ENCODE measurements at regions not wholly inside any gene's neighbourhood (a gene's known extent, or its start where the extent isn't known, plus 50 kb on each side); places are given as distances from the start of the nearest gene placed in this dataset.

DNA sequence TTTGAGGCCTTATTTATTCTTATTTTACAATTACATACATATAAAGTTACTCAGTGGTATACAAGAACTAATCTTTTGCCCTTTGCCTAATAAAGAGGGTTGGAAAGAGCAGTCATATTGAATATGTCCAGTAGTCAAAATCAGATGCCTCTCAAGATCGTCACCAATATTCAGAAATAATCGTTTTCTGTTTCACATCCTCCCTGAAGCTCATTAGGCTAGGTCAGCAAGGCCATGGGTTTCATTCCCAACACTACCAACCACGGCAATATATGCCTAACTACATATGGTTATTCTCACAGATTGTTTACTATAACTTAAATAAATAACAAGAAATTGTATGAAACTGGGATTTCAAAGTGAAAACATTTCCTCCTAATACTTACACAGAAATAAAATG, 167.2 kb upstream of the MANEA start:
- DNase-seq (ENCODE audit: low spot score) = no peak
- no peak for TF ChIP-seq KAT7 (CRISPR knock-in tag; IDR thresholded peaks at IDR 0.05; ENCODE audit: borderline replicate concordance)
- no peak for TF ChIP-seq CBFB (CRISPR knock-in tag; IDR thresholded peaks at IDR 0.05; ENCODE audit: low read depth)
- no peak for TF ChIP-seq PRDM15 (CRISPR knock-in tag; IDR thresholded peaks at IDR 0.05)
- no peak for TF ChIP-seq MYBL2 (CRISPR knock-in tag; IDR thresholded peaks at IDR 0.05)
- TF ChIP-seq SMAD3 (CRISPR knock-in tag; IDR thresholded peaks at IDR 0.05; ENCODE audit: borderline replicate concordance) = no peak
- no peak for TF ChIP-seq ELF4 (CRISPR knock-in tag; IDR thresholded peaks at IDR 0.05; ENCODE audit: low read depth)
- no peak for TF ChIP-seq GRHL2 (CRISPR knock-in tag; IDR thresholded peaks at IDR 0.05; ENCODE audit: insufficient replicate concordance, severe bottlenecking)
- TF ChIP-seq TEAD4 (CRISPR knock-in tag; IDR thresholded peaks at IDR 0.05) = no peak
- TF ChIP-seq, protein P1, sequence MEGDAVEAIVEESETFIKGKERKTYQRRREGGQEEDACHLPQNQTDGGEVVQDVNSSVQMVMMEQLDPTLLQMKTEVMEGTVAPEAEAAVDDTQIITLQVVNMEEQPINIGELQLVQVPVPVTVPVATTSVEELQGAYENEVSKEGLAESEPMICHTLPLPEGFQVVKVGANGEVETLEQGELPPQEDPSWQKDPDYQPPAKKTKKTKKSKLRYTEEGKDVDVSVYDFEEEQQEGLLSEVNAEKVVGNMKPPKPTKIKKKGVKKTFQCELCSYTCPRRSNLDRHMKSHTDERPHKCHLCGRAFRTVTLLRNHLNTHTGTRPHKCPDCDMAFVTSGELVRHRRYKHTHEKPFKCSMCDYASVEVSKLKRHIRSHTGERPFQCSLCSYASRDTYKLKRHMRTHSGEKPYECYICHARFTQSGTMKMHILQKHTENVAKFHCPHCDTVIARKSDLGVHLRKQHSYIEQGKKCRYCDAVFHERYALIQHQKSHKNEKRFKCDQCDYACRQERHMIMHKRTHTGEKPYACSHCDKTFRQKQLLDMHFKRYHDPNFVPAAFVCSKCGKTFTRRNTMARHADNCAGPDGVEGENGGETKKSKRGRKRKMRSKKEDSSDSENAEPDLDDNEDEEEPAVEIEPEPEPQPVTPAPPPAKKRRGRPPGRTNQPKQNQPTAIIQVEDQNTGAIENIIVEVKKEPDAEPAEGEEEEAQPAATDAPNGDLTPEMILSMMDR (IDR thresholded peaks at IDR 0.05) = no peak
- TF ChIP-seq ZBTB21 (CRISPR knock-in tag; IDR thresholded peaks at IDR 0.05; ENCODE audit: borderline replicate concordance) = no peak
- TF ChIP-seq, protein P2, sequence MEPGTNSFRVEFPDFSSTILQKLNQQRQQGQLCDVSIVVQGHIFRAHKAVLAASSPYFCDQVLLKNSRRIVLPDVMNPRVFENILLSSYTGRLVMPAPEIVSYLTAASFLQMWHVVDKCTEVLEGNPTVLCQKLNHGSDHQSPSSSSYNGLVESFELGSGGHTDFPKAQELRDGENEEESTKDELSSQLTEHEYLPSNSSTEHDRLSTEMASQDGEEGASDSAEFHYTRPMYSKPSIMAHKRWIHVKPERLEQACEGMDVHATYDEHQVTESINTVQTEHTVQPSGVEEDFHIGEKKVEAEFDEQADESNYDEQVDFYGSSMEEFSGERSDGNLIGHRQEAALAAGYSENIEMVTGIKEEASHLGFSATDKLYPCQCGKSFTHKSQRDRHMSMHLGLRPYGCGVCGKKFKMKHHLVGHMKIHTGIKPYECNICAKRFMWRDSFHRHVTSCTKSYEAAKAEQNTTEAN (CRISPR knock-in tag; IDR thresholded peaks at IDR 0.05) = no peak
- TF ChIP-seq TCF7 (CRISPR knock-in tag; IDR thresholded peaks at IDR 0.05; ENCODE audit: low read depth) = no peak
- ChIA-PET CTCF (no interaction called here), POLR2A (no interaction called here)
- H3K36me3 Mint-ChIP-seq = no peaks in the 10 kb centered on the region
- no peak overlapping the region for H3K4me3 Mint-ChIP-seq
- H3K4me1 Mint-ChIP-seq = peaks cover 8% of the 10 kb centered on the region
- ATAC-seq = no peak
- no peak overlapping the region for H3K27ac Mint-ChIP-seq
- peaks cover 3% of the 10 kb centered on the region; the same call in 1 of the 2 replicates for H3K9me3 Mint-ChIP-seq
- H3K27me3 Mint-ChIP-seq (ENCODE audit: low read depth) = no peaks in the 10 kb centered on the region

GRCh38 chr6:95413789-95414188, 163.5 kb upstream of the MANEA start:
- no peak for DNase-seq (ENCODE audit: low spot score)
- H3K27me3 Mint-ChIP-seq (ENCODE audit: low read depth) = no peaks in the 10 kb centered on the region
- no peak overlapping the region for H3K4me3 Mint-ChIP-seq
- ATAC-seq = peak; percentile 62
- no peaks in the 10 kb centered on the region for H3K4me1 Mint-ChIP-seq
- TF ChIP-seq ZSCAN18 (CRISPR knock-in tag; IDR thresholded peaks at IDR 0.05) = no peak
- no peak overlapping the region for H3K27ac Mint-ChIP-seq
- ChIA-PET CTCF (interaction anchor here (1.0 kb wide), 1 partner anchor 49 kb away, joined by 3 read pairs; no protein-coding TSS in a partner anchor), POLR2A (interaction anchor here (0.6 kb wide), 1 partner anchor 963 kb away, joined by 5 read pairs; no protein-coding TSS in a partner anchor)
- H3K9me3 Mint-ChIP-seq = peaks cover 8% of the 10 kb centered on the region
- no peaks in the 10 kb centered on the region for H3K36me3 Mint-ChIP-seq

- ChIA-PET CTCF (no interaction called here), POLR2A (no interaction called here)
- DNase-seq (ENCODE audit: low spot score) (no peak), ATAC-seq (no peak)
- Mint-ChIP-seq H3K4me1 (no peaks in the 10 kb centered on the region), H3K36me3 (peaks cover 27% of the 10 kb centered on the region), H3K27me3 (ENCODE audit: low read depth) (no peaks in the 10 kb centered on the region), H3K27ac (no peak overlapping the region), H3K4me3 (no peak overlapping the region), H3K9me3 (peaks cover 33% of the 10 kb centered on the region)
- TF ChIP-seq, protein P3, sequence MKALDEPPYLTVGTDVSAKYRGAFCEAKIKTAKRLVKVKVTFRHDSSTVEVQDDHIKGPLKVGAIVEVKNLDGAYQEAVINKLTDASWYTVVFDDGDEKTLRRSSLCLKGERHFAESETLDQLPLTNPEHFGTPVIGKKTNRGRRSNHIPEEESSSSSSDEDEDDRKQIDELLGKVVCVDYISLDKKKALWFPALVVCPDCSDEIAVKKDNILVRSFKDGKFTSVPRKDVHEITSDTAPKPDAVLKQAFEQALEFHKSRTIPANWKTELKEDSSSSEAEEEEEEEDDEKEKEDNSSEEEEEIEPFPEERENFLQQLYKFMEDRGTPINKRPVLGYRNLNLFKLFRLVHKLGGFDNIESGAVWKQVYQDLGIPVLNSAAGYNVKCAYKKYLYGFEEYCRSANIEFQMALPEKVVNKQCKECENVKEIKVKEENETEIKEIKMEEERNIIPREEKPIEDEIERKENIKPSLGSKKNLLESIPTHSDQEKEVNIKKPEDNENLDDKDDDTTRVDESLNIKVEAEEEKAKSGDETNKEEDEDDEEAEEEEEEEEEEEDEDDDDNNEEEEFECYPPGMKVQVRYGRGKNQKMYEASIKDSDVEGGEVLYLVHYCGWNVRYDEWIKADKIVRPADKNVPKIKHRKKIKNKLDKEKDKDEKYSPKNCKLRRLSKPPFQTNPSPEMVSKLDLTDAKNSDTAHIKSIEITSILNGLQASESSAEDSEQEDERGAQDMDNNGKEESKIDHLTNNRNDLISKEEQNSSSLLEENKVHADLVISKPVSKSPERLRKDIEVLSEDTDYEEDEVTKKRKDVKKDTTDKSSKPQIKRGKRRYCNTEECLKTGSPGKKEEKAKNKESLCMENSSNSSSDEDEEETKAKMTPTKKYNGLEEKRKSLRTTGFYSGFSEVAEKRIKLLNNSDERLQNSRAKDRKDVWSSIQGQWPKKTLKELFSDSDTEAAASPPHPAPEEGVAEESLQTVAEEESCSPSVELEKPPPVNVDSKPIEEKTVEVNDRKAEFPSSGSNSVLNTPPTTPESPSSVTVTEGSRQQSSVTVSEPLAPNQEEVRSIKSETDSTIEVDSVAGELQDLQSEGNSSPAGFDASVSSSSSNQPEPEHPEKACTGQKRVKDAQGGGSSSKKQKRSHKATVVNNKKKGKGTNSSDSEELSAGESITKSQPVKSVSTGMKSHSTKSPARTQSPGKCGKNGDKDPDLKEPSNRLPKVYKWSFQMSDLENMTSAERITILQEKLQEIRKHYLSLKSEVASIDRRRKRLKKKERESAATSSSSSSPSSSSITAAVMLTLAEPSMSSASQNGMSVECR (CRISPR knock-in tag; IDR thresholded peaks at IDR 0.05; ENCODE audit: borderline replicate concordance) = no peak
- TF ChIP-seq E2F5 (CRISPR knock-in tag; IDR thresholded peaks at IDR 0.05) = no peak
These were observed 159.5 kb upstream of the MANEA start for GRCh38 chr6:95417856-95418255.

Data from WTC11 (cell line).